Neural cell (in vitro differentiated cells): ENCODE measurements at regions not wholly inside any gene's neighbourhood (a gene's known extent, or its start where the extent isn't known, plus 50 kb on each side); places are given as distances from the start of the nearest gene placed in this dataset.

Experiments used
- H2AFZ ChIP-seq: fragments of 200-600, 300-800 bp; sonication (generic), shearing (Covaris generic); 2 replicates; pipeline ENCODE4 v1.6.0; 2014; ENCODE audit warnings: low read depth, mild to moderate bottlenecking, antibody characterized with exemption, low read length, moderate library complexity
- H3F3A ChIP-seq: fragments of 200-600 bp; shearing (Covaris generic); 2 replicates; pipeline ENCODE4 v1.6.1; 2016; ENCODE audit warnings: mild to moderate bottlenecking, moderate library complexity, mixed read lengths, antibody characterized with exemption, low read length; ENCODE audit not compliant: insufficient read depth, poor library complexity, severe bottlenecking
- H3K27ac ChIP-seq: fragments of 200-600, 300-800 bp; sonication (generic), shearing (Covaris generic); 2 replicates; pipeline ENCODE4 v1.5.1; 2014; ENCODE audit warnings: mild to moderate bottlenecking, low read length, moderate library complexity
- H3K27me3 ChIP-seq: fragments of 300-800, 200-600 bp; sonication (generic), shearing (Covaris generic); 2 replicates; pipeline ENCODE4 v1.6.0; 2014; ENCODE audit warnings: mild to moderate bottlenecking, low read depth, low read length, moderate library complexity; ENCODE audit not compliant: insufficient read depth
- H3K36me3 ChIP-seq: fragments of 300-800, 200-600 bp; sonication (generic), shearing (Covaris generic); 2 replicates; pipeline ENCODE4 v1.5.1; 2014; ENCODE audit warnings: mild to moderate bottlenecking, antibody characterized with exemption, low read length, moderate library complexity; ENCODE audit not compliant: insufficient read depth
- H3K4me2 ChIP-seq: fragments of 300-800, 200-600 bp; sonication (generic), shearing (Covaris generic); 2 replicates; pipeline ENCODE4 v1.6.0; 2014; ENCODE audit warnings: mild to moderate bottlenecking, low read length
- H3K4me3 ChIP-seq: fragments of 300-800, 200-600 bp; sonication (generic), shearing (Covaris generic); 2 replicates; pipeline ENCODE4 v1.5.1; 2014; ENCODE audit warnings: mild to moderate bottlenecking, low read length, moderate library complexity
- H3K79me2 ChIP-seq: fragments of 200-600 bp; shearing (Covaris generic); replicated peaks from 2 replicates; pipeline ENCODE4 v1.6.0; 2014; ENCODE audit warnings: mild to moderate bottlenecking, low read length, moderate library complexity; ENCODE audit not compliant: insufficient read depth
- H3K9ac ChIP-seq: fragments of 300-800, 200-600 bp; sonication (generic), shearing (Covaris generic); 2 replicates; pipeline ENCODE4 v1.6.1; 2016; ENCODE audit warnings: mild to moderate bottlenecking, low read length, mixed read lengths
- H3K9me2 ChIP-seq: fragments of 200-600 bp; shearing (Covaris generic); 2 replicates; pipeline ENCODE4 v1.6.1; 2016; ENCODE audit warnings: mild to moderate bottlenecking, low read length, mixed read lengths; ENCODE audit not compliant: insufficient read depth
- H3K9me3 ChIP-seq: fragments of 200-600, 300-800 bp; sonication (generic), shearing (Covaris generic); 2 replicates; pipeline ENCODE4 v1.6.1; 2016; ENCODE audit warnings: mild to moderate bottlenecking, mixed run types, low read length, moderate library complexity, mixed read lengths
- H4K20me1 ChIP-seq: fragments of 200-600 bp; shearing (Covaris generic); 2 replicates; pipeline ENCODE4 v1.6.1; 2016; ENCODE audit warnings: mild to moderate bottlenecking, mixed run types; ENCODE audit not compliant: insufficient read depth
- CTCF ChIP-seq: fragments of 450-650 bp; IDR thresholded peaks from 2 replicates; pipeline ENCODE4 v1.5.1; 2014; ENCODE audit warnings: antibody characterized with exemption, mild to moderate bottlenecking, moderate library complexity; ENCODE audit not compliant: poor library complexity, severe bottlenecking
- EP300 ChIP-seq: fragments of 450-650 bp; conservative IDR thresholded peaks from 2 replicates; pipeline ENCODE4 v1.6.1; 2014; ENCODE audit warnings: antibody characterized with exemption, mild to moderate bottlenecking, moderate library complexity; ENCODE audit not compliant: poor library complexity, severe bottlenecking
- TAF1 ChIP-seq: IDR thresholded peaks from 2 replicates; pipeline ENCODE4 v1.6.1; 2012; ENCODE audit warnings: low read depth
- TF ChIP-seq, protein P1 (sequence below): IDR thresholded peaks from 2 replicates; pipeline ENCODE4 v1.6.1; 2012; ENCODE audit warnings: borderline replicate concordance

DNA sequence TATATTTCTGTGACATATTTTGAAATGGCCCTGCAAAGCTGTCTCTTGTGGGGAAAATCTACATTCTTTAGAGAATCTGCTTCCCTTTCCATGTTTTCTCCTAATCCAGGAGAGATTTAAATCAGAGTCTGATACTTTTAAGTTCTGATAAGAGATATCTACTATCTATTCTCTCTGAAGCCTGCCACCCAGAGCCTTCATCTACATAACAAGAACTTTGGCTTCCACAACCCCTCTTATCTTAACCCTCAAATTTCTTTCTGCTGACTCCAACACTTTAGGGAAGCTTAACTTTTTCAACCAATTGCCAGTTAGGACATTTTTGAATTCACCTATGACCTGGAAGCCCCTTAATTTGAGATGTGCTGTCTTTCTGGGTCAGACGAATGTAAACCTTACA, 965.2 kb downstream of the TBC1D22A start:
- Histone ChIP-seq H3K79me2 (no peaks in the 10 kb centered on the region), H4K20me1 (no peaks in the 10 kb centered on the region), H3K9me2 (no peaks in the 10 kb centered on the region), H3K9me3 (no peaks in the 10 kb centered on the region), H3K36me3 (no peaks in the 10 kb centered on the region), H3K4me2 (no peak overlapping the region), H3K4me3 (no peak overlapping the region), H2AFZ (no peak overlapping the region), H3K27ac (no peak overlapping the region), H3K27me3 (no peaks in the 10 kb centered on the region), H3K9ac (no peak overlapping the region), H3F3A (no peaks in the 10 kb centered on the region)
- no peak for TF ChIP-seq TAF1
- TF ChIP-seq EP300 = no peak
- no peak for TF ChIP-seq CTCF
- TF ChIP-seq, protein P1, sequence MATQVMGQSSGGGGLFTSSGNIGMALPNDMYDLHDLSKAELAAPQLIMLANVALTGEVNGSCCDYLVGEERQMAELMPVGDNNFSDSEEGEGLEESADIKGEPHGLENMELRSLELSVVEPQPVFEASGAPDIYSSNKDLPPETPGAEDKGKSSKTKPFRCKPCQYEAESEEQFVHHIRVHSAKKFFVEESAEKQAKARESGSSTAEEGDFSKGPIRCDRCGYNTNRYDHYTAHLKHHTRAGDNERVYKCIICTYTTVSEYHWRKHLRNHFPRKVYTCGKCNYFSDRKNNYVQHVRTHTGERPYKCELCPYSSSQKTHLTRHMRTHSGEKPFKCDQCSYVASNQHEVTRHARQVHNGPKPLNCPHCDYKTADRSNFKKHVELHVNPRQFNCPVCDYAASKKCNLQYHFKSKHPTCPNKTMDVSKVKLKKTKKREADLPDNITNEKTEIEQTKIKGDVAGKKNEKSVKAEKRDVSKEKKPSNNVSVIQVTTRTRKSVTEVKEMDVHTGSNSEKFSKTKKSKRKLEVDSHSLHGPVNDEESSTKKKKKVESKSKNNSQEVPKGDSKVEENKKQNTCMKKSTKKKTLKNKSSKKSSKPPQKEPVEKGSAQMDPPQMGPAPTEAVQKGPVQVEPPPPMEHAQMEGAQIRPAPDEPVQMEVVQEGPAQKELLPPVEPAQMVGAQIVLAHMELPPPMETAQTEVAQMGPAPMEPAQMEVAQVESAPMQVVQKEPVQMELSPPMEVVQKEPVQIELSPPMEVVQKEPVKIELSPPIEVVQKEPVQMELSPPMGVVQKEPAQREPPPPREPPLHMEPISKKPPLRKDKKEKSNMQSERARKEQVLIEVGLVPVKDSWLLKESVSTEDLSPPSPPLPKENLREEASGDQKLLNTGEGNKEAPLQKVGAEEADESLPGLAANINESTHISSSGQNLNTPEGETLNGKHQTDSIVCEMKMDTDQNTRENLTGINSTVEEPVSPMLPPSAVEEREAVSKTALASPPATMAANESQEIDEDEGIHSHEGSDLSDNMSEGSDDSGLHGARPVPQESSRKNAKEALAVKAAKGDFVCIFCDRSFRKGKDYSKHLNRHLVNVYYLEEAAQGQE = no peak

- Histone ChIP-seq H3K9me2 (no peaks in the 10 kb centered on the region), H3F3A (no peaks in the 10 kb centered on the region), H3K4me3 (no peak overlapping the region), H4K20me1 (no peaks in the 10 kb centered on the region), H2AFZ (no peak overlapping the region), H3K27me3 (no peaks in the 10 kb centered on the region), H3K9me3 (no peaks in the 10 kb centered on the region), H3K27ac (no peak overlapping the region), H3K4me2 (no peak overlapping the region), H3K9ac (no peak overlapping the region), H3K79me2 (no peaks in the 10 kb centered on the region), H3K36me3 (no peaks in the 10 kb centered on the region)
- TF ChIP-seq, protein P1 = no peak
- no peak for TF ChIP-seq CTCF
Observed at GRCh38 chr22:47724751-47725150, 962.3 kb downstream of the TBC1D22A start.
